HEK293 (cell line): ENCODE measurements at regions not wholly inside any gene's neighbourhood (a gene's known extent, or its start where the extent isn't known, plus 50 kb on each side); places are given as distances from the start of the nearest gene placed in this dataset.

Experiments used
- BCL6B ChIP-seq: fragments of 450-650 bp; formaldehyde crosslinking; IDR thresholded peaks from 2 replicates; pipeline ENCODE4 v1.5.1; 2017; ENCODE audit warnings: missing biosample characterization, missing genetic modification characterization
- KLF8 ChIP-seq: fragments of 450-650 bp; formaldehyde crosslinking; IDR thresholded peaks from 2 replicates; pipeline ENCODE4 v1.5.1; 2016; ENCODE audit warnings: missing biosample characterization, missing genetic modification characterization

DNA sequence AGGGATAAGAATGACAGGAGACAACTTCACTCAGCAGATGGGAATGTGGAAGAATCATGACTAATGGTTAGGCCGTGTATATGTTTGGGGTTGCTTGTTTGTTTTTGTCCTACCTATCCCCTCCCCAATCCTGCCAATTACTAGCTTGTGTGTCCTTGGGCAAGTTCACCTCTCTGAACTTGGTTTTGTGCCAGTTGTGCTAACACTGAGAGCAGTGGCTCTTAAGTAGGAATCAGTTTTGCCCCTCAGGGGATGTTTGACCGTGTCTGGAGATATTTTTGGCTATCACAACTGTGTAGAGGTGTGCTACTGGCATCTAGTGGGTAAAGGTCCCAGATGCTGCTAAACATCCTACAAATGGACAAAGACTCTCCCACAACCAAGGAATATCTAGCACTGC, 287.0 kb downstream of the DMRT2 start:
- TF ChIP-seq KLF8 (tag by site-specific recombination) (no peak), BCL6B (tag by site-specific recombination) (no peak)
